HL-60 (cell line): ENCODE measurements at regions not wholly inside any gene's neighbourhood (a gene's known extent, or its start where the extent isn't known, plus 50 kb on each side); places are given as distances from the start of the nearest gene placed in this dataset.

Experiments
- DNase-seq, 2 experiments: peaks; one replicate each; pipeline ENCODE4 v3.0.0-alpha.2; 2010 to 2020; ENCODE audit warnings: low read depth in 1 of 2, low spot score in 1 of 2
- H3K27ac ChIP-seq: fragments of 250-450 bp; sonication (Bioruptor Pico); replicated peaks from 2 replicates; pipeline ENCODE4 v1.5.1; 2020; ENCODE audit warnings: mild to moderate bottlenecking, moderate library complexity
- H3K27me3 ChIP-seq: fragments of 250-450 bp; sonication (Bioruptor Pico); 2 replicates; pipeline ENCODE4 v1.5.1; 2021; ENCODE audit warnings: mild to moderate bottlenecking, moderate library complexity; ENCODE audit not compliant: insufficient read depth, poor library complexity, severe bottlenecking
- H3K4me3 ChIP-seq: replicated peaks from 2 replicates; pipeline ENCODE4 v1.5.1; 2011; ENCODE audit warnings: mild to moderate bottlenecking, control low read depth, low read length; ENCODE audit not compliant: insufficient read depth
- CTCF ChIP-seq: IDR thresholded peaks from one replicate; pipeline ENCODE4 v1.5.1; 2011; ENCODE audit warnings: low read length, control low read depth, inconsistent platforms; ENCODE audit not compliant: insufficient read depth
- GABPA ChIP-seq: IDR thresholded peaks from 2 replicates; pipeline ENCODE4 v1.6.1; 2012; ENCODE audit warnings: low read depth
- POLR2AphosphoS5 ChIP-seq: IDR thresholded peaks from 2 replicates; pipeline ENCODE4 v1.6.1; 2012; ENCODE audit warnings: low read depth
- REST ChIP-seq: IDR thresholded peaks from 2 replicates; pipeline ENCODE4 v1.6.1; 2012; ENCODE audit warnings: low read depth; ENCODE audit not compliant: insufficient replicate concordance
- SPI1 ChIP-seq: IDR thresholded peaks from 2 replicates; pipeline ENCODE4 v1.6.1; 2012; ENCODE audit warnings: low read depth, mild to moderate bottlenecking, borderline replicate concordance

GRCh38 chr1:219518168-219518906, 94.6 kb downstream of the ZC3H11B start:
- Histone ChIP-seq H3K27me3 (no peaks in the 10 kb centered on the region), H3K4me3 (no peak overlapping the region), H3K27ac (no peak overlapping the region)
- TF ChIP-seq SPI1 (no peak), GABPA (no peak), REST (no peak), CTCF (no peak), POLR2AphosphoS5 (no peak)
- DNase-seq = no peak

GRCh38 chr1:219517031-219517430, 95.9 kb downstream of the ZC3H11B start:
- no peak overlapping the region for H3K27ac ChIP-seq
- no peak for DNase-seq
- no peaks in the 10 kb centered on the region for H3K27me3 ChIP-seq
- no peak overlapping the region for H3K4me3 ChIP-seq
- TF ChIP-seq POLR2AphosphoS5 (no peak), SPI1 (no peak), CTCF (no peak), REST (no peak), GABPA (no peak)

GRCh38 chr1:219514728-219515127, 98.2 kb downstream of the ZC3H11B start:
- H3K27me3 ChIP-seq = no peaks in the 10 kb centered on the region
- TF ChIP-seq REST (no peak), POLR2AphosphoS5 (no peak), SPI1 (no peak), GABPA (no peak), CTCF (no peak)
- no peak overlapping the region for H3K4me3 ChIP-seq
- no peak overlapping the region for H3K27ac ChIP-seq
- DNase-seq = no peak
